Effector memory CD8-positive, alpha-beta T cell (primary cell): ENCODE measurements at regions not wholly inside any gene's neighbourhood (a gene's known extent, or its start where the extent isn't known, plus 50 kb on each side); places are given as distances from the start of the nearest gene placed in this dataset.
"Not testable (repeated sequence)": the region's sequence is repeated elsewhere in the genome, so short reads cannot be mapped to it uniquely, and the experiment has no call there.

Experiments
- ATAC-seq: fragments of 150-1000 bp; cut with Tn5 transposase; replicated peaks from 2 replicates; pipeline ENCODE4 v1.10.0; 2021; ENCODE audit warnings: mild to moderate bottlenecking, moderate library complexity
- DNase-seq, 3 experiments: peaks; one replicate each; pipeline ENCODE4 v3.0.0; 2021
- H3K27ac Mint-ChIP-seq, 2 donors: one replicate each; pipeline ENCODE4 v1.8.0; 2022; ENCODE audit warnings: mild to moderate bottlenecking in 2 of 2, mixed read lengths in 2 of 2, moderate library complexity in 2 of 2
- H3K27me3 Mint-ChIP-seq, 2 donors: one replicate each; pipeline ENCODE4 v1.8.0; 2022; ENCODE audit warnings: mixed read lengths in 2 of 2
- H3K36me3 Mint-ChIP-seq: one replicate; pipeline ENCODE4 v1.8.0; 2022; ENCODE audit warnings: mild to moderate bottlenecking, moderate library complexity, mixed read lengths; ENCODE audit not compliant: insufficient read depth
- H3K4me1 Mint-ChIP-seq, 2 donors: one replicate each; pipeline ENCODE4 v1.8.0; 2022; ENCODE audit warnings: low read depth in 2 of 2, mixed read lengths in 2 of 2
- H3K4me3 Mint-ChIP-seq, 2 donors: one replicate each; pipeline ENCODE4 v1.8.0; 2022; ENCODE audit warnings: mild to moderate bottlenecking in 2 of 2, mixed read lengths in 2 of 2, moderate library complexity in 2 of 2
- H3K9me3 Mint-ChIP-seq, 2 donors: one replicate each; pipeline ENCODE4 v1.8.0; 2022; ENCODE audit warnings: mixed read lengths in 2 of 2

- H3K36me3 Mint-ChIP-seq, result no peaks in the 10 kb centered on the region
- ATAC-seq, result no peak
- peaks cover 0 to 2% of the 10 kb centered on the region in 2 donors for H3K4me1 Mint-ChIP-seq
- H3K27me3 Mint-ChIP-seq, result peaks cover 33 to 43% of the 10 kb centered on the region in 2 donors
- H3K4me3 Mint-ChIP-seq, result no peak overlapping the region
- no peak overlapping the region for H3K27ac Mint-ChIP-seq
- no peaks in the 10 kb centered on the region for H3K9me3 Mint-ChIP-seq
- no peak for DNase-seq
Measured at GRCh38 chr12:111268738-111269572, 99.9 kb downstream of the PHETA1 start.

DNA sequence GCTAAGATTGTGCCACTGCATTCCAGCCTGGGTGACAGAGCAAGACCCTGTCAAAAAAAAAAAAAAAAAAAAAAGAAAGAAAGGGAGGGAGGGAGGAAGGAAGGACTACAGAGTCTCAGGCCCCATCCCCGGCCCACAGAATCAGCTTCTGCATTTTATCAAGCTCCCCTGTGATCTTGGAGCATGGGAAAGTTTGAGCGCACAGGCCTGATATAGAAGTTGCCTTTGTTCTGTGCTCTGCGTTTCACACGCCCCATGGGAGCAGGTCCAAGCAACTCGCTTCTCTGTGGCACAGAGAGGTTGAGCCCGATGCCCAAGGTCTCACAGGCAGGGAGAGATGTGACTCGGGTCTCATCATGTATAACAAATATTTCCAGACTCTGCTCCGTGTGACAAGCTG lies 101.8 kb downstream of the PHETA1 start:
- no peaks in the 10 kb centered on the region for H3K9me3 Mint-ChIP-seq
- H3K27ac Mint-ChIP-seq, result no peak overlapping the region
- no peaks in the 10 kb centered on the region for H3K36me3 Mint-ChIP-seq
- ATAC-seq, result no peak
- DNase-seq, result no peak
- no peak overlapping the region for H3K4me3 Mint-ChIP-seq
- H3K27me3 Mint-ChIP-seq, result peaks cover 45 to 58% of the 10 kb centered on the region in 2 donors
- H3K4me1 Mint-ChIP-seq, result peaks cover 0 to under 1% of the 10 kb centered on the region in 2 donors

GRCh38 chr12:111261911-111262676 lies 106.8 kb downstream of the PHETA1 start:
- no peak overlapping the region for H3K27ac Mint-ChIP-seq
- no peak for ATAC-seq
- H3K4me1 Mint-ChIP-seq, result peaks cover 0 to 2% of the 10 kb centered on the region in 2 donors
- H3K4me3 Mint-ChIP-seq, result no peak overlapping the region
- H3K9me3 Mint-ChIP-seq, result no peaks in the 10 kb centered on the region
- DNase-seq, result no peak
- peaks cover 48% of the 10 kb centered on the region in 2 donors for H3K27me3 Mint-ChIP-seq
- H3K36me3 Mint-ChIP-seq, result no peaks in the 10 kb centered on the region

- Mint-ChIP-seq H3K9me3 (no peaks in the 10 kb centered on the region), H3K36me3 (no peaks in the 10 kb centered on the region), H3K4me3 (no peak overlapping the region), H3K27me3 (peaks cover 48 to 54% of the 10 kb centered on the region in 2 donors), H3K27ac (no peak overlapping the region), H3K4me1 (peaks cover 0 to 2% of the 10 kb centered on the region in 2 donors)
- no peak for ATAC-seq
- DNase-seq, result no peak
Measured at GRCh38 chr12:111260732-111261131, 108.2 kb downstream of the PHETA1 start.

GRCh38 chr12:111259231-111259630 lies 109.7 kb downstream of the PHETA1 start:
- no peaks in the 10 kb centered on the region for H3K36me3 Mint-ChIP-seq
- peaks cover 39 to 45% of the 10 kb centered on the region in 2 donors for H3K27me3 Mint-ChIP-seq
- H3K4me1 Mint-ChIP-seq, result peaks cover 0 to 2% of the 10 kb centered on the region in 2 donors
- no peak overlapping the region for H3K27ac Mint-ChIP-seq
- ATAC-seq, result no peak
- no peak for DNase-seq
- H3K4me3 Mint-ChIP-seq, result no peak overlapping the region
- H3K9me3 Mint-ChIP-seq, result no peaks in the 10 kb centered on the region

DNA sequence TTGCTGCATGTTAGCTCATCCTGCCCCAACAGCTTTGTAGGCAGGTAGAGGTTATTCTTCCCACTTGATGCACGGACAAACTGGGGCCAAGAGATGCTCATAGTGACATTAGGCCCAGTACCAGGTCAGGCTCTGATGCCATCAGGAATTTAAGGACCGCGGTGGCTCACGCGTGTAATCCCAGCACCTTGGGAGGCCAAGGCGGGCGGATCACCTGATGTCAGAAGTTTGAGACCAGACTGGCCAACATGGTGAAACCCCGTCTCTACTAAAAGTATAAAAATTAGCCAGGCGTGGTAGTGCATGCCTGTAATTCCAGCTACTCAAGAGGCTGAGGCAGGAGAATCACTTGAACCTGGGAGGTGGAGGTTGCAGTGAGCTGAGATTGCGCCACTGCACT lies 110.8 kb downstream of the PHETA1 start:
- peak overlapping the region in 1 of 2 donors; percentile 69 for H3K27ac Mint-ChIP-seq
- DNase-seq, H3K36me3 Mint-ChIP-seq, H3K4me3 Mint-ChIP-seq, ATAC-seq, H3K9me3 Mint-ChIP-seq, H3K4me1 Mint-ChIP-seq: not testable (repeated sequence)
- H3K27me3 Mint-ChIP-seq, result peaks cover 38 to 45% of the 10 kb centered on the region in 2 donors

GRCh38 chr12:111257435-111257902 lies 111.4 kb downstream of the PHETA1 start:
- H3K27ac Mint-ChIP-seq, result peak overlapping the region in 1 of 2 donors; percentile 69
- H3K4me1 Mint-ChIP-seq, result peaks cover 0 to 2% of the 10 kb centered on the region in 2 donors
- H3K9me3 Mint-ChIP-seq, result no peaks in the 10 kb centered on the region
- no peaks in the 10 kb centered on the region for H3K36me3 Mint-ChIP-seq
- peaks cover 33 to 45% of the 10 kb centered on the region in 2 donors for H3K27me3 Mint-ChIP-seq
- DNase-seq (no peak), ATAC-seq (no peak)
- no peak overlapping the region for H3K4me3 Mint-ChIP-seq

GRCh38 chr12:111256629-111257434 lies 112.1 kb downstream of the PHETA1 start:
- ATAC-seq (no peak), DNase-seq (no peak)
- peaks cover 0 to 2% of the 10 kb centered on the region in 2 donors for H3K4me1 Mint-ChIP-seq
- no peaks in the 10 kb centered on the region for H3K9me3 Mint-ChIP-seq
- H3K27ac Mint-ChIP-seq, result no peak overlapping the region
- peaks cover 29 to 43% of the 10 kb centered on the region in 2 donors for H3K27me3 Mint-ChIP-seq
- H3K4me3 Mint-ChIP-seq, result no peak overlapping the region
- no peaks in the 10 kb centered on the region for H3K36me3 Mint-ChIP-seq

DNA sequence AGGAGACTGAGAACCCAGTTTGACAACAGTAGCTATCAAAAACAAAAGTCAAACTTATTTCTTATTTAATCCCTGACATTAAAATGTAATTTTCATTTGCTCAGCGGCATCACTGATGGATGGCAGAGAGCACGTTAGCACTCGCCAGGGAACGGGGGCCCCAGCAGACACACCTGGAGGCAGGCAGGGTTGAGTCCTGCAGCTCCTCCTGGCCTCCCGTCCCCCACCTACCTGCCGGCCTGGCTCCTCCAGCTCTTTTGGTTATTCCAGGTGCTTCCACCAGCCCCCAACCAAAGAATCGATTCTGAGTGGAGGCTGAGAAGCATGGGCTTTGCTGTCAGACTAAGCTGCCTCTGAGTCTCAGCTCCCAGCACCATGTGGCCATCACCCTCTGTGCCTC lies 113.6 kb downstream of the PHETA1 start:
- no peak for DNase-seq
- ATAC-seq, result no peak
- Mint-ChIP-seq H3K4me3 (no peak overlapping the region), H3K9me3 (no peaks in the 10 kb centered on the region), H3K36me3 (no peaks in the 10 kb centered on the region), H3K4me1 (peaks cover 0 to 2% of the 10 kb centered on the region in 2 donors), H3K27me3 (peaks cover 22 to 49% of the 10 kb centered on the region in 2 donors), H3K27ac (no peak overlapping the region)

DNA sequence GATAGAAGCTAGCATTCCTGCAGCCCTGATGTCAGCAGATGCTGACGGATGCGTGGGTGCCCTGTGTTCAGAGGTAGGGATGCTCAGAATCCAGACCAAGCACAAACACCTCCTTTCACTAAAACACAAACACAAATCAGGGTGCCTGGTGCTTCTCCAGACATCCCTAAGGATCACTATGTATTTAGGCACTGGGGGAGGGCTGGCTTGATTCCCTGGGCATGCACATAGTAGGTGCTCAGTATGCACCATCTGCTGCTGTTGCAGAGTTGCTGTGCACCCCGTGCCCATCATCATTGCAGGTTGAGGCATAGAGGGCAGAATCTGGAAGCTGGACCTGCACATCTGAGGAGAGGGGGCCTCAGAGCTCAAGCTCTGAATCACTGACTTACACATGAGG lies 114.8 kb downstream of the PHETA1 start:
- ATAC-seq, result no peak
- Mint-ChIP-seq H3K9me3 (no peaks in the 10 kb centered on the region), H3K4me1 (peaks cover 0 to 2% of the 10 kb centered on the region in 2 donors), H3K4me3 (no peak overlapping the region), H3K27ac (no peak overlapping the region), H3K27me3 (peaks cover 22 to 51% of the 10 kb centered on the region in 2 donors), H3K36me3 (no peaks in the 10 kb centered on the region)
- DNase-seq, result no peak

DNA sequence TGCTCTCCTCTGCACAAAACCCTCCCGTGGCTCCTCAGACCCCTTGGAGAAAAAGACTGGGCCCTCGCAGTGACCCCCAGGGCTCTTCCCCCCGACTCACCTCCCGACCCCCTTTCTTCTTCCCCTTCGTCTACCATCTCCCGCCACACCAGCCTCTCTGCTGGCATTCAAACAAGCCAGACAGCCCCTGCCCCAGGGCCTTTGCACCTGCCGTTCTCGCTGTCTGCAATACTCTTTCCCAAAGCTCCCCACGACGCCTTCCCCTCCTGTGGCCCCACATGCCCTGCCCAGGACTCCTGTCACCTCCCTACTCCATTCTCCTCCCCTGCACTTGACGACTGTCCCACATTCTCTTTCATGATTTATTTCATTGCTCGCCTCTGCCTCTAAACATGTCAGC lies 115.7 kb downstream of the PHETA1 start:
- DNase-seq, result no peak
- Mint-ChIP-seq H3K4me1 (peaks cover 0 to 2% of the 10 kb centered on the region in 2 donors), H3K4me3 (no peak overlapping the region), H3K27ac (no peak overlapping the region), H3K9me3 (no peaks in the 10 kb centered on the region), H3K36me3 (no peaks in the 10 kb centered on the region), H3K27me3 (peaks cover 22 to 58% of the 10 kb centered on the region in 2 donors)
- no peak for ATAC-seq

DNA sequence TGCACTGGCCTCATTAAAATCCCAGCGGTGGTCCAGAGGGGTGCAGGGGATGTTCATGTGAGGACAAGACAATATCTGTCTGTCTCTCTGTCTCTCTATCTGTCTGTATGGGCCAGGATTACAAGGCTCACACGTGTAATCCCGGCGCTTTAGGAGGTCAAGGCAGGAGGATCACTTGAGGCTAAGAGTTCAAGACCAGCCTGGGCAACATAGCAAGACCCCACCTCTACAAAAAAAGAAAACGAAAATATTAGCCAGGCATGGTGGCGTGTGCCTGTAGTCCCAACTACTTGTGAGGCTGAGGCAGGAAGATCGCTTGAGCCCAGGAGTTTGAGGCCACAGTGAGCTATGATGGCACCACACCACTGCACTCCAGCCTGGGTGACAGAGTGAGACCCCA lies 117.1 kb downstream of the PHETA1 start:
- Mint-ChIP-seq H3K4me1 (no peaks in the 10 kb centered on the region), H3K9me3 (no peaks in the 10 kb centered on the region)
- DNase-seq, result no peak

More for the DNA sequence above, 117.1 kb downstream of the PHETA1 start:
- Mint-ChIP-seq H3K27ac (no peak overlapping the region), H3K36me3 (no peaks in the 10 kb centered on the region), H3K4me3 (no peak overlapping the region), H3K27me3 (peaks cover 36 to 73% of the 10 kb centered on the region in 2 donors)
- ATAC-seq, result no peak
